K562 (cell line): ENCODE measurements at regions not wholly inside any gene's neighbourhood (a gene's known extent, or its start where the extent isn't known, plus 50 kb on each side); places are given as distances from the start of the nearest gene placed in this dataset. TPM values are rescaled to one million over a fixed set of nuclear protein-coding genes. Genes with fewer than 3 reads are reported as not detected.

Experiments used
- small RNA-seq: library from RNA; depleted of rRNA; stranded (forward); fragments of <200 nt; gene quantifications from one replicate; pipeline ENCODE3, GENCODE V24; 2014
- TF ChIP-seq, protein P1 (sequence below): IDR thresholded peaks from 2 replicates; pipeline ENCODE4 v1.6.1; 2011; ENCODE audit warnings: borderline replicate concordance, low read depth, mild to moderate bottlenecking, moderate library complexity, low read length; ENCODE audit not compliant: insufficient read depth, poor library complexity, severe bottlenecking
- TF ChIP-seq, protein P2 (sequence below): sonication (generic); formaldehyde crosslinking; IDR thresholded peaks from 2 replicates; pipeline ENCODE4 v1.8.1; 2023; ENCODE audit warnings: mild to moderate bottlenecking, missing genetic modification reagents

GRCh38 chr5:59943452-59944113 lies 50.1 kb upstream of the PDE4D start (continued):
- TF ChIP-seq, protein P1, sequence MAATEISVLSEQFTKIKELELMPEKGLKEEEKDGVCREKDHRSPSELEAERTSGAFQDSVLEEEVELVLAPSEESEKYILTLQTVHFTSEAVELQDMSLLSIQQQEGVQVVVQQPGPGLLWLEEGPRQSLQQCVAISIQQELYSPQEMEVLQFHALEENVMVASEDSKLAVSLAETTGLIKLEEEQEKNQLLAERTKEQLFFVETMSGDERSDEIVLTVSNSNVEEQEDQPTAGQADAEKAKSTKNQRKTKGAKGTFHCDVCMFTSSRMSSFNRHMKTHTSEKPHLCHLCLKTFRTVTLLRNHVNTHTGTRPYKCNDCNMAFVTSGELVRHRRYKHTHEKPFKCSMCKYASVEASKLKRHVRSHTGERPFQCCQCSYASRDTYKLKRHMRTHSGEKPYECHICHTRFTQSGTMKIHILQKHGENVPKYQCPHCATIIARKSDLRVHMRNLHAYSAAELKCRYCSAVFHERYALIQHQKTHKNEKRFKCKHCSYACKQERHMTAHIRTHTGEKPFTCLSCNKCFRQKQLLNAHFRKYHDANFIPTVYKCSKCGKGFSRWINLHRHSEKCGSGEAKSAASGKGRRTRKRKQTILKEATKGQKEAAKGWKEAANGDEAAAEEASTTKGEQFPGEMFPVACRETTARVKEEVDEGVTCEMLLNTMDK: no peak
- TF ChIP-seq, protein P2, sequence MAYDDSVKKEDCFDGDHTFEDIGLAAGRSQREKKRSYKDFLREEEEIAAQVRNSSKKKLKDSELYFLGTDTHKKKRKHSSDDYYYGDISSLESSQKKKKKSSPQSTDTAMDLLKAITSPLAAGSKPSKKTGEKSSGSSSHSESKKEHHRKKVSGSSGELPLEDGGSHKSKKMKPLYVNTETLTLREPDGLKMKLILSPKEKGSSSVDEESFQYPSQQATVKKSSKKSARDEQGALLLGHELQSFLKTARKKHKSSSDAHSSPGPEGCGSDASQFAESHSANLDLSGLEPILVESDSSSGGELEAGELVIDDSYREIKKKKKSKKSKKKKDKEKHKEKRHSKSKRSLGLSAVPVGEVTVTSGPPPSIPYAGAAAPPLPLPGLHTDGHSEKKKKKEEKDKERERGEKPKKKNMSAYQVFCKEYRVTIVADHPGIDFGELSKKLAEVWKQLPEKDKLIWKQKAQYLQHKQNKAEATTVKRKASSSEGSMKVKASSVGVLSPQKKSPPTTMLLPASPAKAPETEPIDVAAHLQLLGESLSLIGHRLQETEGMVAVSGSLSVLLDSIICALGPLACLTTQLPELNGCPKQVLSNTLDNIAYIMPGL (CRISPR knock-in tag): no peak

Small RNA genes lying in the stretch of these regions (small RNA-seq; reads per million reads assigned to genes)
- gene RNU6-806P: not detected
